Adipocyte (in vitro differentiated cells): ENCODE measurements at regions not wholly inside any gene's neighbourhood (a gene's known extent, or its start where the extent isn't known, plus 50 kb on each side); places are given as distances from the start of the nearest gene placed in this dataset.
A peak's percentile ranks its signal among the peaks of the same experiment; 100 is the strongest.

Experiments
- DNase-seq: peaks from one replicate; pipeline ENCODE4 v3.0.0-alpha.2; 2015; ENCODE audit warnings: low read depth
- H3K27me3 ChIP-seq: replicated peaks from 2 replicates; pipeline ENCODE4 v1.7.0; 2013; ENCODE audit warnings: mild to moderate bottlenecking, low read length, moderate library complexity; ENCODE audit not compliant: control insufficient read depth, insufficient read depth
- H3K36me3 ChIP-seq: 2 replicates; pipeline ENCODE4 v1.7.0; 2013; ENCODE audit warnings: low read length, mild to moderate bottlenecking, moderate library complexity; ENCODE audit not compliant: control insufficient read depth, insufficient read depth, severe bottlenecking
- H3K4me1 ChIP-seq: 2 replicates; pipeline ENCODE4 v1.7.0; 2013; ENCODE audit warnings: mild to moderate bottlenecking, low read length, moderate library complexity; ENCODE audit not compliant: control insufficient read depth, insufficient read depth
- H3K4me3 ChIP-seq: 2 replicates; pipeline ENCODE4 v1.7.0; 2013; ENCODE audit warnings: mild to moderate bottlenecking, low read length, moderate library complexity
- H3K9ac ChIP-seq: 2 replicates; pipeline ENCODE4 v1.7.0; 2013; ENCODE audit warnings: mild to moderate bottlenecking, low read length, moderate library complexity
- H3K9me3 ChIP-seq: 2 replicates; pipeline ENCODE4 v1.7.0; 2013; ENCODE audit warnings: mild to moderate bottlenecking, low read length, moderate library complexity; ENCODE audit not compliant: control insufficient read depth

DNA sequence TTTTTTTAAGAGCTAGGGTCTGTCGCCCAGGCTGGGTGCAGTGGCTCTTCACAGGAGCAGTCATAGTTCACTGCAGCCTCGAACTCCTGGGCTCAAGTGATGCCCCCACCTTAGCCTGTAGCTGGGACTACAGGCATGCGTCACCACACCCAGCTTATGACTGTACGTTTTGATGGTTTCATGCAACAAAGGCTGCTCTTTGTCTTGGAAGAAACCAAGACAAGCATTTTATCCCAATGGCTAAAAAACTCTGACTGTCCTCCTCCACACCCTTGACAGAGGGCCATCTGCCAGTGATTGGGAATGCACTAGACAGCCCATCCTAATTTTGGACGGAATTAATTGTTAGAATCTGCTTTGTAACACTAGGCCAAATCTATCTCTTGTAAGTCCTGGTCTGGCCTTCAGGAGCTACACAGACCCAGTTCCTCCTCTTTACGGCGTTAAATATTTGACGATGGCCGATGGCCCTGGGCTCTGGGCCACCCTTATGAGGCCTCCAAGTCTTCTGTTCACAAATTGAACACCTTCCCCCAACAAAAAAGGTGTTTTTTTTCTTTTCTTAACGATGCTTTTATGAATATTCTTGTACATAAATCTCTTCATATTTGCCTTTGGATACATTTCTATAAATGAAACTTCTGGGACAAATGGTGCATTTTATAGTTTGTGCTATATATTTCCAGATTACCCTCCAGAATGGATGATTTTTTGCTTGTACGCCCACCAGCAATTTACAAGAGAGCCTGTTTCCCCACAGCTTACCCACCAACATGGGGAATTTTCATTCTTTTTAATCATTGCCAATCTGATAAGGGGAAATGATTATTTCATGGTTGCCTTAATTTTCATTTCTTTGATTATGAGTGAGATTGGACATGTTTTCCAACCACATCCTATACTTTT, 104.8 kb upstream of the SLC25A33 start:
- no peak for DNase-seq
- Histone ChIP-seq H3K4me3 (no peak overlapping the region), H3K9me3 (no peaks in the 10 kb centered on the region), H3K27me3 (no peaks in the 10 kb centered on the region), H3K9ac (no peak overlapping the region), H3K36me3 (no peaks in the 10 kb centered on the region), H3K4me1 (peaks cover 24% of the 10 kb centered on the region)

DNA sequence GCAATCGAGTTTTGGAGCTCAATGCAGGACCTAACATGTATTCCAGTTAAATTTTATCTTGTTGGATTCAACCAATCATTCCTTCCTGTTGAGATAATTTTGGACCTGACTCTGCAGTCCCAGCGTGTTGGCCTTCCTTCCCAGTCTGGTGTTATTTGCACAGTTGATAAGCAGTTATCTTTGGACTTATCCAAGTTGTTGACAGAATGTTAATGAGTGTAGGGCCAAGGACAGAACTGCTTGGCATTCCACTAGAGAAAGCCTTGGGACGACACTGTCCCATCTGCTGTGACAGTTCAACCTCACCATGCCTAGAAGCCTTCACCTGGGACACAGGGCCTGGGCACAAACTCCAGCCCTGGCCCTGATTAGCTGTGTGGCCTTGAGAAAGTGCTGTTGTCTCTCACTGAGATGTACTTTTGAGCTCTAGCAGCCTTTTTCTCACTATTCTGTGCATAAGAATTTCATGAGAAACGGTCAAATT, 104.1 kb upstream of the SLC25A33 start:
- no peak overlapping the region for H3K9ac ChIP-seq
- no peaks in the 10 kb centered on the region for H3K27me3 ChIP-seq
- H3K4me3 ChIP-seq: no peak overlapping the region
- peaks cover 23% of the 10 kb centered on the region for H3K4me1 ChIP-seq
- no peak for DNase-seq
- H3K9me3 ChIP-seq: no peaks in the 10 kb centered on the region
- no peaks in the 10 kb centered on the region for H3K36me3 ChIP-seq

DNA sequence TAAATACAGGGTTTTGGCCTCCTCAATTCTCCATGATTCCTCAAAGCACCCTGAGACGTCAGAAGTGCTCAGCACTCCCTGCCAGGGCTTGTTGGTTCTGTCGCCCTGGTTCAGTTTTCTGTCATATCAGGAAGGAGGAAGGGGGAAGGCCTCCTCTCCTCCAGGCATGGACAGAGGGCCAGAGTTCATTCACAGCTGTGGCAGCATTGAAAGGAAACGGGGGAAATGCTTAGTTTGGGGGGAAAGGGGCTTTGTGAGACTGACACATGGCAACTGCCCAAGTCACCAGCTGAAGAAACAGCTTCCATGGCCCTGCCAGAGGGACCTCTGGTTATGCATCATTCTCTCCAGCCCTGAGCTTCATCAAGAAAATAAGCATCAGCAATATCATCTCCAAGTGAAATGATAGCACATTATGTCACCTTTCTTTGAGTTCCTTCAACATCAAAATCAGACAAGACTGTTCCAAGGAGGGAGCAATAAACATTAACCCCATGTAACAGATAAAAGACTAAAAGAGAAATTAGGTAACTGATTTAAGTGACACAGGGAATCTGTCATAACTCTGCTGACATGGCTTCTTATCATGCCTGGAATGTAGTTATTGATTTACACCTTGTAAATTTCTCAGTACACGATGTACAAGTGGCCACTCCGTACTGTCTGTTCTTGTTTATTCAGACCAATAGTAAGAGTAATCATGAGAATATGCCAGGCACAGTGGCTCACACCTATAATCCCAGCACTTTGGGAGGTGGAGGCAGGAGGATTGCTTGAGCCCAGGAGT, 103.2 kb upstream of the SLC25A33 start:
- no peak overlapping the region for H3K4me3 ChIP-seq

DNA sequence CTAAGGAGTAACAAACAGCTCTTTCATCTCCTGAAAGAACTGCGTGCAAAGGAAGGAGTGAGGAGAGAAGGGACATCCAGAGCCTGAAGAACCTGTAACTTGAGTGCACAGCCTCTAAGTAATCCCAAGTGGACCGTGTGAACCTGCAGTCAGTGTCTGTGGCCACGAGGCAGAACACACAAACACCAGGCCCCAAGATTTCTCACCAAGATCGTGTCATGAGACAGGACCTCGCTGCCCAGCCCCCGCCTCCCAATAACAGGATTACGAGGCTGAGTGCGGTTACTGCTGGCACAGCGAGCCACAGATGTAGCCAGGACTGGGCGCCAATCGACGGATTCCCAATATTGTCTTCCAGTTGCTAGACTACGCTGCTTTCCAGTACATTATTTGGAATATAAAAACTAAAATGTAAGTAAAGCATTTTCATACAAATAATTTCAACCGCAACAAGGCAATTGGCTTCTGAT, 101.3 kb upstream of the SLC25A33 start:
- H3K36me3 ChIP-seq: no peaks in the 10 kb centered on the region
- no peaks in the 10 kb centered on the region for H3K9me3 ChIP-seq
- H3K9ac ChIP-seq: peak overlapping the region; percentile 30
- DNase-seq: no peak
- H3K4me1 ChIP-seq: peaks cover 28% of the 10 kb centered on the region
- H3K4me3 ChIP-seq: peak overlapping the region; percentile 54
- peaks cover 3% of the 10 kb centered on the region for H3K27me3 ChIP-seq

More for the DNA sequence above, 103.2 kb upstream of the SLC25A33 start:
- Histone ChIP-seq H3K36me3 (no peaks in the 10 kb centered on the region), H3K9me3 (no peaks in the 10 kb centered on the region), H3K4me1 (peaks cover 25% of the 10 kb centered on the region), H3K9ac (no peak overlapping the region), H3K27me3 (no peaks in the 10 kb centered on the region)
- DNase-seq: no peak

DNA sequence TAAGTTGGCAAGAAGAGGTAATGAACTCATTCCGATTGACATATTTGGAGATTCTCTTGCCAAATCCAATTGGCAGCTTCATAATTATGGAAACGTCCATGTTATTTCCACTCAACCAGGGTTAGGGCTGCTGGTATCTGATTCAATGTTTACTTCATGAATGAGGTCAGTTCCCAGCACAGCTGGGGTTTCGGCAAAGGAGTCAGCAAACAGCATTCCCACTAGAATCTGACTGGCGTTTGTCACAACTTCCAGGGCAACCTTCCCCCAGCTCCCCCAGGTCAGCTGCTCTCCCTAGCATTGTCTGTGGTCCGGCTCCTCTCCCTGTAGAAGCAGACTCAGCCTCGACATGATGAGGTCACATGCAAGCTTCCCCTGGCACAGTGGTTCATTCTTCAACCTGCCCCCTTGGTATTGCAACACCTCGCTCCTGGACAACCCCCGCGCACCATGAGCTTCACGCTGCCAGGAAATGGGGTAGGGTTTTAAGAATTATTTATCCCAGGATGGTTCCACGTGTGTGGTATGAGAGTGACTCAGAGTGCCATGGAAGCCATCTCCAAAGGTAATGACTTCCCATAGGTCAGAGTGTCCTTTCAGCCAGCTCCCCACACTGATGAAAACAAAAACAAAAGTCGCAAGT, 100.7 kb upstream of the SLC25A33 start:
- peaks cover 4% of the 10 kb centered on the region for H3K27me3 ChIP-seq
- no peaks in the 10 kb centered on the region for H3K36me3 ChIP-seq
- peak overlapping the region; percentile 54 for H3K4me3 ChIP-seq
- DNase-seq: no peak
- H3K4me1 ChIP-seq: peaks cover 28% of the 10 kb centered on the region
- no peaks in the 10 kb centered on the region for H3K9me3 ChIP-seq
- H3K9ac ChIP-seq: peak overlapping the region; percentile 30

DNA sequence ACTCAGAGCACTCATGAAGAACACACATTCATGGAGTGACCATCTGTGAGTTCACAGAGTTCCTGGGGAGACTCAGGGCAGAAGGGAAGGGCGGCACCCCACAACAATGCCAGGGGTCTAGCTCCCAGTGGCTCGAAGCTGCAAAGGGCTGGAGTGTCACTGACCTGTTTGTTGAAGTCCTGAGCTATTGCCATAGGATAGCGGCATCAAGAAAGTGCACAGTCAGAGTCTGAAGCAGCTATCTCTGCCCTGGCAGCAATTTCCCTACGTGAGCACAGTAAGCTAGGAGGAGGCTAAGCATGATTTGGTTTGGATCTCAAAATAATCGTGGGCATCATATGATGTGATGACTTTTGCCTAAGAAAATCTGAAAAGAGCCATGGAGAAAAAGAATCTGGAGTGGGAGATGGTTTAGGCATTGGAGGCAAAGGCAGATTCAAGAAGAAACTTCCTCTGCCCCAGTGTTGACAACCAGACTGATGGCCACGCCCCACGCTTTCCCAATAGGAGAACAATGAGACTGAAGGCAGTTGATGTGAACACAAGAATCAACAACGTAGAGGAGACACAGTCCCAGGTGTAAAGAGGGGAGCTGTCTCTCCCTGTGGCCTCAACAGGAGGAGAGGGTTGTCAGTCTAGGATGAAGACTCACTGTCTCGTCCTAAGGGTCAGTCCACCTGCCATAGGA, 100.0 kb upstream of the SLC25A33 start:
- H3K27me3 ChIP-seq: peaks cover 4% of the 10 kb centered on the region
- H3K36me3 ChIP-seq: no peaks in the 10 kb centered on the region
- H3K4me1 ChIP-seq: peaks cover 34% of the 10 kb centered on the region
- no peaks in the 10 kb centered on the region for H3K9me3 ChIP-seq
- DNase-seq: no peak
- H3K9ac ChIP-seq: no peak overlapping the region
- peak overlapping the region; percentile 54 for H3K4me3 ChIP-seq

DNA sequence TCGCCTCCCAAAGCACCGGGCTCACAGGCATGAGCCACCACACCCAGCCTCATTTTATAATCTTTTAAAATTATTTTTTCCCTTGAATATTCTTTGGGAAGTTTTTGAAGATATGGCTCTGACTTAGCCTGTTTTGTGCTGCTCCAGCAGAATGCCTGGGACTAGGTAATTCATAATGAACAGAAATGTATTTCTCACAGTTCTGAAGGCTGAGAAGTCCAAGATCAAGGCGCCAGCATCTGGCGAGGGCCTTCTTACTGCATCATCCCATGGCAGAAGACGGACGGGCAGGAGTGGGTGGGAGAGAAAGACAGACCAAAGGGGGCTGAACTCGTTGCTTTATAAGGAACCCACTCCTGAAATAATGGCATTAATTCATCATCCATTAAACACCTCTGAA, 99.0 kb upstream of the SLC25A33 start:
- DNase-seq: no peak
- Histone ChIP-seq H3K9ac (no peak overlapping the region), H3K27me3 (peaks cover 4% of the 10 kb centered on the region), H3K9me3 (no peaks in the 10 kb centered on the region), H3K36me3 (no peaks in the 10 kb centered on the region), H3K4me3 (no peak overlapping the region), H3K4me1 (peaks cover 36% of the 10 kb centered on the region)

DNA sequence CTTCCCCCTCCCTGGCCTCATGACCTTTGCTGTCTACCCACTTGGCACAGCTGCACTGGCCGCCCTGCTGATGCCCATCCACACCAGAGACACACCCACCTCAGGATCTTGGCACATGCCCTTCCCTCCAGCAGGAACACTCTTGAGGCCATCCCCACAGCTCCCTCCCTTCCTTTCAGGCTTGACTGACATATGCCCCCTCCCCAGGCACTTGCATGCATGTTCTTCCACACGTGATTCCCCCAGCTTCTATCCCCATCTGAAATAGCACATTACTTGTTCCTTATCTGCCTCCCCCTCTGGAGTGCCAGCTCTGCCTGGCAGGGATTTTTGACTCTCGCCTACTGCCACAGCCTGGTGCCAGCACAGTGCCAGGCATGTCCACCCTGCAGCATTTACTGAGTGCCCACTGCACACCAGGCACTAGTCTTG, 98.5 kb upstream of the SLC25A33 start:
- Histone ChIP-seq H3K4me3 (no peak overlapping the region), H3K27me3 (peaks cover 4% of the 10 kb centered on the region), H3K4me1 (peaks cover 36% of the 10 kb centered on the region), H3K9me3 (no peaks in the 10 kb centered on the region), H3K36me3 (no peaks in the 10 kb centered on the region), H3K9ac (no peak overlapping the region)
- no peak for DNase-seq

DNA sequence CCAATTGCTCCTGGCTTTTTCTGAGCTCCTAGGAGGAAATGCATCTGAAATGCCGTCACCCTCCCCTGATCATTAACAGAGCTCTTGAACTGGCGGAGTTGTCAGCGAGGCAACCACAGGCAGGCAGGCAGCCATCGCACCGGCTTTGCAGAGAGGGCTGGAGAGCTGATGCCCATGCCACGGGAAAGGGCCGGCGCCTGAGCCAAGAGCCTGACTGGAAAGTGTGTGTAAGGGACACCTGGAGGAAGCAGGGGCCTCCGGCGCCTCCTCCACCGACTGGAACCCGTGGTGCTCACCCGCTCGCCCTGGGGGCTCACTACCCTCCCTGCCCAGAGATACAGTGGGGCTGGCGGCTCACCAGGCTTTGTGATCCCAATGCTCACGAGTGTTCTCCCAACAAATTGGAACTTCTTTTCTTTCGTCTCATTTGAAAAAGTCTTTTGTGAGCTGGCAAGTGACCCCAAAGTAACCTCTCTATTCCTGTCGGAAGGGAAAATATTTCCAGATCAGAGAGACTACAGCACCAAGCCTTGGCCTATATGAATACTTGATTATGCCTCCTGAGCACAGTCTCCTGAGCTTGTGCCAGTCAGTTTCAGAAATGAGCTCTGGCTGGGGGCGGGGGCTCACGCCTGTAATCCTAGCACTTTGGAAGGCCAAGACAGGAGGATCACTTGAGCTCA, 97.7 kb upstream of the SLC25A33 start:
- H3K9ac ChIP-seq: no peak overlapping the region
- H3K27me3 ChIP-seq: peaks cover 4% of the 10 kb centered on the region
- peaks cover 36% of the 10 kb centered on the region for H3K4me1 ChIP-seq
- DNase-seq: no peak
- no peaks in the 10 kb centered on the region for H3K36me3 ChIP-seq
- H3K9me3 ChIP-seq: no peaks in the 10 kb centered on the region
- no peak overlapping the region for H3K4me3 ChIP-seq

DNA sequence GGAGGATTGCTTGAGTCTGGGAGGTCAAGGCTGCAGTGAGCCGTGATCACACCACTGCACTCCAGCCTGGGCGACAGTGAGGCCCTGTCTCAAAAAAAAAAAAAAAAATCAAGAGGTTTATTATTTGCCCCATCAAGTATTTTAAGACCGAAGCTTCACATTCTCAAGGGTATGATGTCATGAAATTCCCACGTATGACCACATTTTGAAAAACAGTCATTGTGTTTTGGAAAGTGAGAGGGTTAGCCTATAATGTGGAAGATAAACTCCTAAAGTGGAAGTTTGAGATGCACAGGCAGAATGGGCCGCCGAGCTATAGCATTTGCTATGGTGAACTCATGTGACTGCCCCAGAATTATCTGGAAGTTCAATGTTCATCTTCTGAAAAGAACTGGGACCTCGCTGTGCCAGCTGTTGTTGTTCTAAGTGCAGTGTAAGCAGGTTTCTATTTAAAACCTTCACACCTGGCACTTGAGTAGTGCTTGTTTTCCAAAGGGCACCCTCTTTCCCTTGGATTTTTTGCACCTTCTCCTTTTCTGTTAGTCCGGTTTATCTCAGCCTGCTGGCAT, 96.9 kb upstream of the SLC25A33 start:
- DNase-seq: no peak
- H3K27me3 ChIP-seq: peaks cover 4% of the 10 kb centered on the region
- H3K9me3 ChIP-seq: no peaks in the 10 kb centered on the region
- no peak overlapping the region for H3K9ac ChIP-seq
- H3K4me3 ChIP-seq: no peak overlapping the region
- H3K36me3 ChIP-seq: no peaks in the 10 kb centered on the region
- peaks cover 36% of the 10 kb centered on the region for H3K4me1 ChIP-seq
